ENCODE measurements at regions not wholly inside any gene's neighbourhood (a gene's known extent, or its start where the extent isn't known, plus 50 kb on each side); places are given as distances from the start of the nearest gene placed in this dataset.
A peak's percentile ranks its signal among the peaks of the same experiment; 100 is the strongest.
"Not testable (repeated sequence)": the region's sequence is repeated elsewhere in the genome, so short reads cannot be mapped to it uniquely, and the experiment has no call there.

GRCh38 chr2:239801404-239802184 is 223.5 kb downstream of the NDUFA10 start:
- intact Hi-C loops (cut with DNase I) = no loop called here
- peak in 12 of 42 donors; percentile 1 to 30 (median 7) for DNase-seq

- intact Hi-C loops (cut with DNase I) = no loop called here
- DNase-seq = peak in 10 of 42 donors; percentile 1 to 29 (median 6)
These were observed 224.3 kb downstream of the NDUFA10 start for GRCh38 chr2:239800785-239801386.

GRCh38 chr2:239797316-239797715 is 227.8 kb downstream of the NDUFA10 start:
- no peak for DNase-seq

GRCh38 chr2:239795761-239796160 is 229.4 kb downstream of the NDUFA10 start:
- intact Hi-C loops (cut with DNase I) = not testable (repeated sequence)
- DNase-seq = peak in 3 of 42 donors; percentile 3 to 9 (median 3)

More at GRCh38 chr2:239797316-239797715, 227.8 kb downstream of the NDUFA10 start:
- intact Hi-C loops (cut with DNase I) = no loop called here

GRCh38 chr2:239793836-239794235 is 231.3 kb downstream of the NDUFA10 start:
- DNase-seq = peak in 6 of 42 donors; percentile 4 to 14 (median 8)
- intact Hi-C loops (cut with DNase I) = no loop called here

- intact Hi-C loops (cut with DNase I) = no loop called here
- DNase-seq = peak in 6 of 42 donors; percentile 2 to 23 (median 10)
These were observed 232.1 kb downstream of the NDUFA10 start for GRCh38 chr2:239793086-239793485.

- DNase-seq = peak in 7 of 42 donors; percentile 3 to 32 (median 13)
- intact Hi-C loops (cut with DNase I) = no loop called here
These were observed 232.6 kb downstream of the NDUFA10 start for GRCh38 chr2:239792405-239793084.

- intact Hi-C loops (cut with DNase I) = no loop called here
- peak in 7 of 42 donors; percentile 7 to 34 (median 12) for DNase-seq
These were observed 233.4 kb downstream of the NDUFA10 start for GRCh38 chr2:239791526-239792404.

- intact Hi-C loops (cut with DNase I) = no loop called here
- DNase-seq = peak in 9 of 42 donors; percentile 5 to 41 (median 14)
These were observed 234.4 kb downstream of the NDUFA10 start for GRCh38 chr2:239790721-239791120.

- intact Hi-C loops (cut with DNase I) = no loop called here
- DNase-seq = peak in 10 of 42 donors; percentile 1 to 36 (median 10)
These were observed 234.8 kb downstream of the NDUFA10 start for GRCh38 chr2:239790313-239790712.

GRCh38 chr2:239789711-239790110 is 235.4 kb downstream of the NDUFA10 start:
- intact Hi-C loops (cut with DNase I) = no loop called here
- peak in 10 of 42 donors; percentile 3 to 31 (median 10) for DNase-seq

GRCh38 chr2:239788576-239789098 is 236.5 kb downstream of the NDUFA10 start:
- peak in 4 of 42 donors; percentile 1 to 12 (median 6) for DNase-seq
- intact Hi-C loops (cut with DNase I) = no loop called here

GRCh38 chr2:239787538-239788050 is 237.5 kb downstream of the NDUFA10 start:
- intact Hi-C loops (cut with DNase I) = no loop called here
- peak in 7 of 42 donors; percentile 1 to 12 (median 6) for DNase-seq

GRCh38 chr2:239786791-239787190 is 238.4 kb downstream of the NDUFA10 start:
- intact Hi-C loops (cut with DNase I) = no loop called here
- no peak for DNase-seq

- DNase-seq = peak in 6 of 42 donors; percentile 3 to 31 (median 12)
- intact Hi-C loops (cut with DNase I) = no loop called here
These were observed 243.7 kb downstream of the NDUFA10 start for GRCh38 chr2:239781454-239781853.

GRCh38 chr2:239780236-239780994 is 244.7 kb downstream of the NDUFA10 start:
- intact Hi-C loops (cut with DNase I) = no loop called here
- peak in 8 of 42 donors; percentile 1 to 25 (median 10) for DNase-seq

- intact Hi-C loops (cut with DNase I) = no loop called here
- peak in 3 of 42 donors; percentile 2 to 25 (median 18) for DNase-seq
These were observed 245.6 kb downstream of the NDUFA10 start for GRCh38 chr2:239779584-239779983.

Data from head of caudate nucleus (tissue), 42 donors.